ENCODE measurements at regions not wholly inside any gene's neighbourhood (a gene's known extent, or its start where the extent isn't known, plus 50 kb on each side); places are given as distances from the start of the nearest gene placed in this dataset.

- Mint-ChIP-seq H3K9me3 (no peaks in the 10 kb centered on the region), H3K4me1 (ENCODE audit: low read depth) (no peaks in the 10 kb centered on the region), H3K27ac (no peak overlapping the region), H3K36me3 (ENCODE audit: low read depth) (no peaks in the 10 kb centered on the region), H3K4me3 (no peak overlapping the region), H3K27me3 (no peaks in the 10 kb centered on the region)
Observed at GRCh38 chr2:226079196-226079595, 679.7 kb downstream of the NYAP2 start.

DNA sequence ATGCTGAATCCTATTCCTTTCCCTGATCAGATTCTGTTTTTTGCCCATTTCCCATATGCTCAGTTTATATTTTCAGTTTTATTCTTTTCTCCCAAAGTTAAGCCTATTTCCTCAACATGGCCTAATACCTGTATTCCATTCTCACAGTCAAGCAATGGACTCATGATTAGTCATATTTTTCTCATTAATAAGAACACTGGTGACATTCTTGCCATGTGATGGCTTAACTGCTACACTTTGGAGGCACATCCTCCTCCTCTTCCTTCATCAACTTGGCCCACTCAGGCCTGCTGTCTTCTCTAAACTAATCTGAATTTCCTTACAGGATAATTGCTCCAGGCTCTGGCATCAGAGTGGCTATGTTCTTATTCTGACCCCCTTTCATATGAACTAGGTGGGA lies 679.2 kb downstream of the NYAP2 start:
- H3K36me3 Mint-ChIP-seq (ENCODE audit: low read depth): no peaks in the 10 kb centered on the region
- H3K4me3 Mint-ChIP-seq: no peak overlapping the region
- no peaks in the 10 kb centered on the region for H3K9me3 Mint-ChIP-seq
- H3K27ac Mint-ChIP-seq: no peak overlapping the region
- no peaks in the 10 kb centered on the region for H3K4me1 Mint-ChIP-seq (ENCODE audit: low read depth)
- H3K27me3 Mint-ChIP-seq: no peaks in the 10 kb centered on the region

DNA sequence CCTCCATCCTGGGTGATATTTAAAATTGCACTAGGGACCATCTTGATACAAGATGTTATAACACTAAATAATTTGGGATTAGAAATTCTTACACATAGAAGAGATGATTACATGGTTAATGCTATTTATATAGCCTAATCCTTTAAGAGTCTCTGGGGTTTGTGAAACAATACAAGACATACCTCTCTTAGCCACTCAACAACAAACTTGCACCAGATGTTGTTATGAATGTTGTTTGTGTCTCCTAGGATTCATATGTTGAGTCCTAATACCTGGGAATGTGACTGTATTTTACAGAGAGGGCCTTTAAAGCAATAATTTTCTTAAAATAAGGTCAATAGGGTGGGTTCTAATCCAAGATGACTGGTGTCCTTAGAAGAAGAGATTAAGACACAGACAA lies 678.3 kb downstream of the NYAP2 start:
- H3K4me3 Mint-ChIP-seq: no peak overlapping the region
- no peaks in the 10 kb centered on the region for H3K4me1 Mint-ChIP-seq (ENCODE audit: low read depth)
- no peak overlapping the region for H3K27ac Mint-ChIP-seq
- no peaks in the 10 kb centered on the region for H3K9me3 Mint-ChIP-seq
- H3K27me3 Mint-ChIP-seq: no peaks in the 10 kb centered on the region
- H3K36me3 Mint-ChIP-seq (ENCODE audit: low read depth): no peaks in the 10 kb centered on the region

DNA sequence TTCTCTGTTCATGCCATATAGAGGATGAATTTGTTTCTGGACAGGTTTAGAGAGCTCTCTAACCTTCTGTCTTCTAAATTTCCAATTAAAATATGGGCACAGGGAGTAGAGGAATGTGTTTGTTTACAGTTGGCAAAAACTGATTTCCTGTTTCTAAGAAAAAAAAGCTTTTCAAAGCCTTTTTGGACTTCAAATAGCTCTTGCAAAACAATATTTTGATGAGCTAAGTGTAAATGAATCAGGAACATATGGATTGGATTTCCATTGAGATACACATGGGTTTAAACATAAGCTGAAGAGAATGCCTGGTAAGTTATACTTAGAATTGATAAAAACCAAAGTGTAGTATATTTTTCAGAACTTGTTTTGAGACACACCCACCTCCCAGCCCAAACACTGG lies 677.5 kb downstream of the NYAP2 start:
- Mint-ChIP-seq H3K27ac (no peak overlapping the region), H3K4me3 (no peak overlapping the region), H3K9me3 (no peaks in the 10 kb centered on the region), H3K27me3 (no peaks in the 10 kb centered on the region), H3K4me1 (ENCODE audit: low read depth) (no peaks in the 10 kb centered on the region), H3K36me3 (ENCODE audit: low read depth) (no peaks in the 10 kb centered on the region)

- Mint-ChIP-seq H3K27me3 (no peaks in the 10 kb centered on the region), H3K4me3 (no peak overlapping the region), H3K9me3 (no peaks in the 10 kb centered on the region), H3K27ac (no peak overlapping the region), H3K4me1 (ENCODE audit: low read depth) (no peaks in the 10 kb centered on the region), H3K36me3 (ENCODE audit: low read depth) (no peaks in the 10 kb centered on the region)
Observed at GRCh38 chr2:226076529-226076928, 677.0 kb downstream of the NYAP2 start.

DNA sequence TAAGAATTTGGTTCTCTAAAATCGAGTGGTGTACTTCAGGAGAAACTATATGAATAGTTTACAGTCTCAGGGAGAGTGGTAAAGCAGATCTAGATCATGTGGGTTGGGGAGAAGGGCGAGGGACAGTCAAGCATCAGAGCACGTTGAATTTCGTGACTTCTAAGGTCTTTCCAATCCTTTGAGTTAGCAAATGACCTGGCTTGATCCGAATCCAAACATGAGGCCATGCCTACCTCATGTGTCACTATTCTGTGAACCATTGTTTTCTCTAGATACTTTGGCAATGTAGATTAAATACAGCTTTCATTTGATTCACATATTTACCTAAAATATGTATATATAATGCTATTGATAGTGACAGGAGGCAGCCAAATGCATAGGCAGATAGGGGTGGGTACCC lies 674.9 kb downstream of the NYAP2 start:
- Mint-ChIP-seq H3K9me3 (no peaks in the 10 kb centered on the region), H3K36me3 (ENCODE audit: low read depth) (no peaks in the 10 kb centered on the region), H3K4me1 (ENCODE audit: low read depth) (no peaks in the 10 kb centered on the region), H3K4me3 (no peak overlapping the region), H3K27ac (no peak overlapping the region), H3K27me3 (no peaks in the 10 kb centered on the region)

GRCh38 chr2:226073496-226074160 lies 674.1 kb downstream of the NYAP2 start:
- no peaks in the 10 kb centered on the region for H3K9me3 Mint-ChIP-seq
- no peaks in the 10 kb centered on the region for H3K36me3 Mint-ChIP-seq (ENCODE audit: low read depth)
- H3K4me3 Mint-ChIP-seq: no peak overlapping the region
- no peak overlapping the region for H3K27ac Mint-ChIP-seq
- no peaks in the 10 kb centered on the region for H3K27me3 Mint-ChIP-seq
- H3K4me1 Mint-ChIP-seq (ENCODE audit: low read depth): no peaks in the 10 kb centered on the region

DNA sequence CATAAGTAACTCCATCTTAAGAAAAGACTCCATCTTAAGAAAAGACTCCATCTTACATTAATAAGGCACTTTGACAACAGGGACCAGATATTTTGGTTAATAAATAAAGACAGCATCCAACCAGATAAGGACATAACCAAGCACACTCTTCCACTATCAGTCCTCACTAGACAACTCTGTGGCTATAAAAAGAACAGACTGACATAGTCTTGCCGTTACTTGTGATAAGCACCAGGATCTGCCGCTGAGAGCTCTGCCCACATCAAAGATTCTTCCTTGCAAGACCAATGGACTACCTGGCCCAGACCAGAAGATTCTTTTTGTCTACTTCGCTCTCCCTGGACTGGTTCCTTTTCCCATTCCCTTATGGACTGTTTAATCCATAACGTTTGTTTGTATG lies 667.4 kb downstream of the NYAP2 start:
- Mint-ChIP-seq H3K27ac (no peak overlapping the region), H3K4me3 (no peak overlapping the region), H3K4me1 (ENCODE audit: low read depth) (no peaks in the 10 kb centered on the region), H3K27me3 (no peaks in the 10 kb centered on the region), H3K36me3 (ENCODE audit: low read depth) (no peaks in the 10 kb centered on the region), H3K9me3 (no peaks in the 10 kb centered on the region)

- Mint-ChIP-seq H3K4me1 (ENCODE audit: low read depth) (no peaks in the 10 kb centered on the region), H3K9me3 (no peaks in the 10 kb centered on the region), H3K27ac (no peak overlapping the region), H3K27me3 (no peaks in the 10 kb centered on the region), H3K36me3 (ENCODE audit: low read depth) (no peaks in the 10 kb centered on the region), H3K4me3 (no peak overlapping the region)
Observed at GRCh38 chr2:226066391-226066790, 666.9 kb downstream of the NYAP2 start.

- Mint-ChIP-seq H3K4me3 (no peak overlapping the region), H3K4me1 (ENCODE audit: low read depth) (no peaks in the 10 kb centered on the region), H3K27ac (no peak overlapping the region), H3K36me3 (ENCODE audit: low read depth) (no peaks in the 10 kb centered on the region), H3K9me3 (no peaks in the 10 kb centered on the region), H3K27me3 (no peaks in the 10 kb centered on the region)
Observed at GRCh38 chr2:226064932-226065570, 665.5 kb downstream of the NYAP2 start.

GRCh38 chr2:226063704-226064440 lies 664.4 kb downstream of the NYAP2 start:
- H3K27me3 Mint-ChIP-seq: peaks cover 6% of the 10 kb centered on the region
- H3K27ac Mint-ChIP-seq: no peak overlapping the region
- H3K9me3 Mint-ChIP-seq: no peaks in the 10 kb centered on the region
- H3K36me3 Mint-ChIP-seq (ENCODE audit: low read depth): no peaks in the 10 kb centered on the region
- no peak overlapping the region for H3K4me3 Mint-ChIP-seq
- H3K4me1 Mint-ChIP-seq (ENCODE audit: low read depth): no peaks in the 10 kb centered on the region

DNA sequence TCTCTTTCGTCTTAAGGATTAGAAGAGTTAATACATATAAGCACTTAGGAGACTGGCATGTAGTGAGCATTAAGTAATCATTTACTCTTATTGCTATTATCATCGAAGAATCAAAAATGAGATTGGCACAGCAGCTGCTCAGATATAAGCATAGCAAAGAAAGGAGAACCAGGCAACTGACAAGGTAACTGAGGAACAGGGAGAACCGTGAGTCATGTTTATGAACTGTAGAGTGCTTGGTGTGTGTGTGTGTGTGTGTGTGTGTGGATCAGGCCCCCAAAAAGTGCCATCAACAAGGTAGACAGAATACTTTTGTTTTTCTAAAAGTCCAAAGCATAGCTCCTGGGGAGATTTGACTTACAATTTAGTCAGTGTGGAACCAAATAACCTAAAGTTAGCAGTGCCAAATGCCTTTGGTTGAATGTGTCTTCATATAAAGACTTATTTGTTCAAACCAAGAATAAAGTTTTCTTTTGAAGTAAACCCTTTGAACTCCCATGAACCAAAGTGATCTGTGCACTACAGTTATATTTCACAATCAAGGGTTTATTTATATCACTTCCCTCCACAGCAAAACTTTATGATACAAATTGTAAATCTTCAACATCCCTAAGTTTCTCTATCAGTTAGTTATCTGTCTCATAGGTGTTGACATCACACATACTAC lies 660.6 kb downstream of the NYAP2 start:
- Mint-ChIP-seq H3K36me3 (ENCODE audit: low read depth) (no peaks in the 10 kb centered on the region), H3K4me3 (no peak overlapping the region), H3K4me1 (ENCODE audit: low read depth) (no peaks in the 10 kb centered on the region), H3K27me3 (peaks cover 6% of the 10 kb centered on the region), H3K27ac (no peak overlapping the region), H3K9me3 (no peaks in the 10 kb centered on the region)

GRCh38 chr2:226057914-226058313 lies 658.4 kb downstream of the NYAP2 start:
- Mint-ChIP-seq H3K4me3 (no peak overlapping the region), H3K27me3 (peaks cover 6% of the 10 kb centered on the region), H3K36me3 (ENCODE audit: low read depth) (no peaks in the 10 kb centered on the region), H3K27ac (no peak overlapping the region), H3K9me3 (no peaks in the 10 kb centered on the region), H3K4me1 (ENCODE audit: low read depth) (no peaks in the 10 kb centered on the region)

GRCh38 chr2:226057365-226057764 lies 657.9 kb downstream of the NYAP2 start:
- Mint-ChIP-seq H3K36me3 (ENCODE audit: low read depth) (no peaks in the 10 kb centered on the region), H3K27me3 (peaks cover 6% of the 10 kb centered on the region), H3K27ac (no peak overlapping the region), H3K9me3 (no peaks in the 10 kb centered on the region), H3K4me3 (no peak overlapping the region), H3K4me1 (ENCODE audit: low read depth) (no peaks in the 10 kb centered on the region)

GRCh38 chr2:226052772-226053416 lies 653.4 kb downstream of the NYAP2 start:
- no peaks in the 10 kb centered on the region for H3K36me3 Mint-ChIP-seq (ENCODE audit: low read depth)
- no peak overlapping the region for H3K4me3 Mint-ChIP-seq
- H3K4me1 Mint-ChIP-seq (ENCODE audit: low read depth): no peaks in the 10 kb centered on the region
- H3K27me3 Mint-ChIP-seq: peaks cover 2% of the 10 kb centered on the region
- H3K27ac Mint-ChIP-seq: no peak overlapping the region
- no peaks in the 10 kb centered on the region for H3K9me3 Mint-ChIP-seq
